Thoracic aorta (tissue), 2 donors: ENCODE measurements at regions not wholly inside any gene's neighbourhood (a gene's known extent, or its start where the extent isn't known, plus 50 kb on each side); places are given as distances from the start of the nearest gene placed in this dataset.

Source experiments
- ATAC-seq: fragments of 150-250 bp; one replicate; pipeline ENCODE4 v1.8.0; 2017; ENCODE audit warnings: low read depth; ENCODE audit not compliant: insufficient number of reproducible peaks, low FRiP score
- DNase-seq: peaks from one replicate; pipeline ENCODE4 v3.0.0-alpha.2; 2020; ENCODE audit warnings: low spot score
- H3K27ac ChIP-seq, 2 donors: fragments of 200-600 bp; sonication (generic); 1 replicate in 1 of 2; 2 replicates in 1 of 2; pipeline ENCODE4 v1.5.1; 2016; ENCODE audit warnings: mild to moderate bottlenecking in 2 of 2, moderate library complexity in 2 of 2
- H3K27me3 ChIP-seq: fragments of 200-600 bp; sonication (generic); replicated peaks from 2 replicates; pipeline ENCODE4 v1.6.0; 2016; ENCODE audit warnings: mild to moderate bottlenecking; ENCODE audit not compliant: insufficient read depth
- H3K36me3 ChIP-seq: fragments of 200-600 bp; sonication (generic); one replicate; pipeline ENCODE4 v1.5.1; 2016
- H3K4me1 ChIP-seq, 2 donors: fragments of 200-600 bp; sonication (generic); 1 replicate in 1 of 2; 2 replicates in 1 of 2; pipeline versions ENCODE4 v1.5.1 to v1.6.0; 2016; ENCODE audit warnings: low read depth in 2 of 2, mild to moderate bottlenecking in 1 of 2; ENCODE audit not compliant: control insufficient read depth in 1 of 2
- H3K4me3 ChIP-seq: fragments of 200-600 bp; sonication (generic); 2 replicates; pipeline ENCODE4 v1.5.1; 2016; ENCODE audit warnings: mild to moderate bottlenecking
- H3K9me3 ChIP-seq: fragments of 200-600 bp; sonication (generic); 2 replicates; pipeline ENCODE4 v1.5.1; 2016
- TF ChIP-seq, protein P1 (sequence below): fragments of 200-600 bp; sonication (generic); IDR thresholded peaks from one replicate; pipeline ENCODE4 v1.5.1; 2019; ENCODE audit warnings: antibody characterized with exemption

DNA sequence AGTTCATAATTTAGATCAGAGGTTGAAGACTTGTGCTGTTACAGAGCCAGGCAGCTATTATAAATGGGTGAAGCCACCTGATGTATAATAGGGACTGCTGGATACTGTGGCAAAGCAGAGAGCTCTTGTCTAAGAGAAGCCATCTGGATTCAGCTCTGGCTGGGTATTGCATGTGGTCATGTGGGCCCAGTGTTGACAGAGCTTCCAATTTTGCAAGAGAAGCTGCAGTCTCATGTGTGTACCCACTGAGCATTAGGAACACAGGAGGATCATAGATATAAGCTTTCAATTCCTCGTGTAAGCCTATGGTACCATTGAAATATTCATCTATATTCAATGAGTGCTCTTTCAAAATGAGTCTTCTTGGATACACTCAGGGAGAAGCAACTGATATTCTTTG, 303.9 kb upstream of the SLCO3A1 start:
- DNase-seq: no peak
- no peak overlapping the region for H3K4me3 ChIP-seq
- no peak overlapping the region for H3K27ac ChIP-seq
- H3K36me3 ChIP-seq: no peaks in the 10 kb centered on the region
- ATAC-seq: no peak
- H3K27me3 ChIP-seq: no peaks in the 10 kb centered on the region
- H3K4me1 ChIP-seq: no peaks in the 10 kb centered on the region
- H3K9me3 ChIP-seq: no peaks in the 10 kb centered on the region
- TF ChIP-seq, protein P1, sequence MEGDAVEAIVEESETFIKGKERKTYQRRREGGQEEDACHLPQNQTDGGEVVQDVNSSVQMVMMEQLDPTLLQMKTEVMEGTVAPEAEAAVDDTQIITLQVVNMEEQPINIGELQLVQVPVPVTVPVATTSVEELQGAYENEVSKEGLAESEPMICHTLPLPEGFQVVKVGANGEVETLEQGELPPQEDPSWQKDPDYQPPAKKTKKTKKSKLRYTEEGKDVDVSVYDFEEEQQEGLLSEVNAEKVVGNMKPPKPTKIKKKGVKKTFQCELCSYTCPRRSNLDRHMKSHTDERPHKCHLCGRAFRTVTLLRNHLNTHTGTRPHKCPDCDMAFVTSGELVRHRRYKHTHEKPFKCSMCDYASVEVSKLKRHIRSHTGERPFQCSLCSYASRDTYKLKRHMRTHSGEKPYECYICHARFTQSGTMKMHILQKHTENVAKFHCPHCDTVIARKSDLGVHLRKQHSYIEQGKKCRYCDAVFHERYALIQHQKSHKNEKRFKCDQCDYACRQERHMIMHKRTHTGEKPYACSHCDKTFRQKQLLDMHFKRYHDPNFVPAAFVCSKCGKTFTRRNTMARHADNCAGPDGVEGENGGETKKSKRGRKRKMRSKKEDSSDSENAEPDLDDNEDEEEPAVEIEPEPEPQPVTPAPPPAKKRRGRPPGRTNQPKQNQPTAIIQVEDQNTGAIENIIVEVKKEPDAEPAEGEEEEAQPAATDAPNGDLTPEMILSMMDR: no peak

- Histone ChIP-seq H3K36me3 (no peaks in the 10 kb centered on the region), H3K9me3 (no peaks in the 10 kb centered on the region), H3K27me3 (no peaks in the 10 kb centered on the region), H3K27ac (no peak overlapping the region), H3K4me3 (no peak overlapping the region), H3K4me1 (no peaks in the 10 kb centered on the region)
- ATAC-seq (no peak), DNase-seq (no peak)
- TF ChIP-seq, protein P1: no peak
Measured at GRCh38 chr15:91552555-91552954, 301.0 kb upstream of the SLCO3A1 start.

- ATAC-seq (no peak), DNase-seq (no peak)
- Histone ChIP-seq H3K27me3 (no peaks in the 10 kb centered on the region), H3K4me1 (no peaks in the 10 kb centered on the region), H3K9me3 (no peaks in the 10 kb centered on the region), H3K36me3 (no peaks in the 10 kb centered on the region), H3K4me3 (no peak overlapping the region), H3K27ac (no peak overlapping the region)
- TF ChIP-seq, protein P1: no peak
Measured at GRCh38 chr15:91553196-91553854, 300.2 kb upstream of the SLCO3A1 start.

- Histone ChIP-seq H3K4me1 (no peaks in the 10 kb centered on the region), H3K27ac (no peak overlapping the region), H3K27me3 (no peaks in the 10 kb centered on the region), H3K36me3 (no peaks in the 10 kb centered on the region), H3K4me3 (no peak overlapping the region), H3K9me3 (no peaks in the 10 kb centered on the region)
- TF ChIP-seq, protein P1: no peak
- DNase-seq: no peak
- no peak for ATAC-seq
Measured at GRCh38 chr15:91555312-91555711, 298.2 kb upstream of the SLCO3A1 start.

- no peaks in the 10 kb centered on the region for H3K27me3 ChIP-seq
- H3K9me3 ChIP-seq: no peaks in the 10 kb centered on the region
- TF ChIP-seq, protein P1: no peak
- no peaks in the 10 kb centered on the region for H3K4me1 ChIP-seq
- H3K4me3 ChIP-seq: no peak overlapping the region
- H3K27ac ChIP-seq: no peak overlapping the region
- no peak for DNase-seq
- ATAC-seq: no peak
- H3K36me3 ChIP-seq: no peaks in the 10 kb centered on the region
Measured at GRCh38 chr15:91556926-91557325, 296.6 kb upstream of the SLCO3A1 start.
